Mucosa of gallbladder (tissue), 1 donor: ENCODE measurements at regions not wholly inside any gene's neighbourhood (a gene's known extent, or its start where the extent isn't known, plus 50 kb on each side); places are given as distances from the start of the nearest gene placed in this dataset.
"Not testable (repeated sequence)": the region's sequence is repeated elsewhere in the genome, so short reads cannot be mapped to it uniquely, and the experiment has no call there.

ENCODE experiments used
- DNase-seq: peaks from one replicate; pipeline ENCODE4 v3.0.0-alpha.2; 2020; ENCODE audit warnings: low spot score
- donor health status: DM: no; HTN: no; CAD: no.

- no peak for DNase-seq
These were observed 610.3 kb upstream of the USP24 start for GRCh38 chr1:55825461-55825860.

GRCh38 chr1:55824251-55824640 lies 609.1 kb upstream of the USP24 start:
- DNase-seq, result no peak

GRCh38 chr1:55823541-55824250 lies 608.5 kb upstream of the USP24 start:
- DNase-seq, result no peak

GRCh38 chr1:55822891-55823290 lies 607.7 kb upstream of the USP24 start:
- DNase-seq, result no peak

GRCh38 chr1:55821234-55821633 lies 606.1 kb upstream of the USP24 start:
- no peak for DNase-seq

- no peak for DNase-seq
These were observed 605.3 kb upstream of the USP24 start for GRCh38 chr1:55820501-55820900.

- no peak for DNase-seq
These were observed 603.8 kb upstream of the USP24 start for GRCh38 chr1:55819011-55819410.

GRCh38 chr1:55816456-55817426 lies 601.6 kb upstream of the USP24 start:
- no peak for DNase-seq

GRCh38 chr1:55815745-55816455 lies 600.7 kb upstream of the USP24 start:
- no peak for DNase-seq

GRCh38 chr1:55814967-55815366 lies 599.8 kb upstream of the USP24 start:
- DNase-seq, result no peak

GRCh38 chr1:55813618-55814017 lies 598.5 kb upstream of the USP24 start:
- DNase-seq, result peak; percentile 64

- DNase-seq, result no peak
These were observed 597.1 kb upstream of the USP24 start for GRCh38 chr1:55812281-55812680.

GRCh38 chr1:55808263-55808662 lies 593.1 kb upstream of the USP24 start:
- DNase-seq, result no peak

GRCh38 chr1:55803429-55803828 lies 588.3 kb upstream of the USP24 start:
- DNase-seq, result no peak

- DNase-seq, result no peak
These were observed 586.3 kb upstream of the USP24 start for GRCh38 chr1:55801481-55801880.

- DNase-seq, result no peak
These were observed 585.3 kb upstream of the USP24 start for GRCh38 chr1:55800503-55800902.

GRCh38 chr1:55793856-55794255 lies 578.7 kb upstream of the USP24 start:
- no peak for DNase-seq

GRCh38 chr1:55792870-55793269 lies 577.7 kb upstream of the USP24 start:
- no peak for DNase-seq

- no peak for DNase-seq
These were observed 574.3 kb upstream of the USP24 start for GRCh38 chr1:55789466-55789865.

GRCh38 chr1:55786396-55786795 lies 571.2 kb upstream of the USP24 start:
- no peak for DNase-seq

- DNase-seq, result not testable (repeated sequence)
These were observed 569.8 kb upstream of the USP24 start for GRCh38 chr1:55784941-55785450.

- no peak for DNase-seq
These were observed 566.8 kb upstream of the USP24 start for GRCh38 chr1:55781944-55782482.
